GM23338 (cell line): ENCODE measurements at regions not wholly inside any gene's neighbourhood (a gene's known extent, or its start where the extent isn't known, plus 50 kb on each side); places are given as distances from the start of the nearest gene placed in this dataset.

Experiments used
- ATAC-seq: fragments of 200-7000 bp; cut with Tn5 transposase; 3 replicates; pipeline ENCODE4 v1.9.1; 2020
- DNase-seq: peaks from one replicate; pipeline ENCODE4 v3.0.0-alpha.2; 2015; ENCODE audit warnings: low spot score
- H2AFZ ChIP-seq: fragments of 200-600 bp; sonication (generic); 2 replicates; pipeline ENCODE4 v1.8.0; 2016; ENCODE audit warnings: antibody characterized with exemption, mild to moderate bottlenecking, moderate library complexity
- H3F3A ChIP-seq: fragments of 200-600 bp; sonication (generic); replicated peaks from 2 replicates; pipeline ENCODE4 v1.8.0; 2017; ENCODE audit warnings: antibody characterized with exemption, mixed run types, low read depth
- H3K27ac ChIP-seq: fragments of 200-600 bp; sonication (generic); 2 replicates; pipeline ENCODE4 v1.6.1; 2016; ENCODE audit warnings: low read depth
- H3K27me3 ChIP-seq: fragments of 200-600 bp; sonication (generic); 2 replicates; pipeline ENCODE4 v1.8.0; 2016; ENCODE audit warnings: mild to moderate bottlenecking, mixed run types, moderate library complexity; ENCODE audit not compliant: insufficient read depth
- H3K36me3 ChIP-seq: fragments of 200-600 bp; sonication (generic); 2 replicates; pipeline ENCODE4 v1.8.0; 2016; ENCODE audit warnings: mild to moderate bottlenecking; ENCODE audit not compliant: insufficient read depth
- H3K4me1 ChIP-seq: fragments of 200-600 bp; sonication (generic); 2 replicates; pipeline ENCODE4 v1.8.0; 2016; ENCODE audit warnings: mild to moderate bottlenecking, moderate library complexity; ENCODE audit not compliant: insufficient read depth
- H3K4me2 ChIP-seq: fragments of 200-600 bp; sonication (generic); 2 replicates; pipeline ENCODE4 v1.7.1; 2017; ENCODE audit warnings: mixed run types
- H3K4me3 ChIP-seq: fragments of 200-600 bp; sonication (generic); 2 replicates; pipeline ENCODE4 v1.6.1; 2016; ENCODE audit warnings: mixed run types
- H3K79me2 ChIP-seq: fragments of 200-600 bp; sonication (generic); replicated peaks from 2 replicates; pipeline ENCODE4 v1.8.0; 2017; ENCODE audit warnings: mild to moderate bottlenecking; ENCODE audit not compliant: insufficient read depth
- H3K9me2 ChIP-seq: fragments of 200-600 bp; sonication (generic); 2 replicates; pipeline ENCODE4 v1.8.0; 2017; ENCODE audit not compliant: insufficient read depth
- H4K20me1 ChIP-seq: fragments of 200-600 bp; sonication (generic); replicated peaks from 2 replicates; pipeline ENCODE4 v1.8.0; 2017; ENCODE audit warnings: mild to moderate bottlenecking; ENCODE audit not compliant: insufficient read depth
- H3K27ac Mint-ChIP-seq: 2 replicates; pipeline ENCODE4 v1.8.0; 2020; ENCODE audit warnings: inconsistent platforms, mild to moderate bottlenecking, moderate library complexity, mixed read lengths
- H3K27me3 Mint-ChIP-seq: 3 replicates; pipeline ENCODE4 v1.8.0; 2022; ENCODE audit warnings: low read depth, mild to moderate bottlenecking, moderate library complexity, mixed read lengths, inconsistent platforms; ENCODE audit not compliant: insufficient read depth, poor library complexity
- H3K36me3 Mint-ChIP-seq: 3 replicates; pipeline ENCODE4 v1.8.0; 2021; ENCODE audit warnings: low read depth, mild to moderate bottlenecking, inconsistent platforms, moderate library complexity, mixed read lengths
- H3K4me1 Mint-ChIP-seq: 3 replicates; pipeline ENCODE4 v1.8.0; 2020; ENCODE audit warnings: mild to moderate bottlenecking, inconsistent platforms, mixed read lengths
- H3K4me3 Mint-ChIP-seq: 3 replicates; pipeline ENCODE4 v1.8.0; 2021; ENCODE audit warnings: moderate library complexity, mild to moderate bottlenecking, inconsistent platforms, mixed read lengths
- H3K9me3 Mint-ChIP-seq: 3 replicates; pipeline ENCODE4 v1.8.0; 2020; ENCODE audit warnings: moderate library complexity, mild to moderate bottlenecking, inconsistent platforms, mixed read lengths
- CREB1 ChIP-seq: fragments of 250-450 bp; sonication (Bioruptor Pico); IDR thresholded peaks from 2 replicates; pipeline ENCODE4 v1.5.0; 2020; ENCODE audit warnings: low read depth, mild to moderate bottlenecking, moderate library complexity
- EZH2phosphoT487 ChIP-seq: fragments of 200-600 bp; sonication (generic); IDR thresholded peaks from one replicate; pipeline ENCODE4 v1.8.1; 2018; ENCODE audit warnings: antibody characterized with exemption; ENCODE audit not compliant: unreplicated experiment
- JUNB ChIP-seq: IDR thresholded peaks from one replicate; pipeline ENCODE4 v1.6.1; 2016; ENCODE audit warnings: antibody characterized with exemption; ENCODE audit not compliant: unreplicated experiment
- NANOG ChIP-seq: IDR thresholded peaks from 2 replicates; pipeline ENCODE4 v1.6.1; 2016; ENCODE audit warnings: antibody characterized with exemption, borderline replicate concordance
- REST ChIP-seq: IDR thresholded peaks from one replicate; pipeline ENCODE4 v1.6.1; 2018; ENCODE audit warnings: antibody characterized with exemption; ENCODE audit not compliant: unreplicated experiment
- STAT1 ChIP-seq: IDR thresholded peaks from one replicate; pipeline ENCODE4 v1.6.1; 2016; ENCODE audit warnings: antibody characterized with exemption; ENCODE audit not compliant: unreplicated experiment
- ZNF331 ChIP-seq: fragments of 250-450 bp; sonication (Bioruptor Pico); IDR thresholded peaks from 2 replicates; pipeline ENCODE4 v1.5.0; 2020; ENCODE audit warnings: low read depth, mild to moderate bottlenecking, moderate library complexity
- TF ChIP-seq, protein P1 (sequence below), 2 experiments: fragments of 200-600 bp in 1 of 2; sonication (generic) in 1 of 2; conservative IDR thresholded peaks; 2 replicates each; pipeline versions ENCODE4 v1.5.1 to v1.6.1; 2016 to 2017; ENCODE audit warnings: antibody characterized with exemption in 2 of 2, low read depth in 2 of 2, mild to moderate bottlenecking in 2 of 2, moderate library complexity in 1 of 2
- TF ChIP-seq, protein P2 (sequence below): IDR thresholded peaks from 2 replicates; pipeline ENCODE4 v1.6.1; 2016; ENCODE audit warnings: antibody characterized with exemption

DNA sequence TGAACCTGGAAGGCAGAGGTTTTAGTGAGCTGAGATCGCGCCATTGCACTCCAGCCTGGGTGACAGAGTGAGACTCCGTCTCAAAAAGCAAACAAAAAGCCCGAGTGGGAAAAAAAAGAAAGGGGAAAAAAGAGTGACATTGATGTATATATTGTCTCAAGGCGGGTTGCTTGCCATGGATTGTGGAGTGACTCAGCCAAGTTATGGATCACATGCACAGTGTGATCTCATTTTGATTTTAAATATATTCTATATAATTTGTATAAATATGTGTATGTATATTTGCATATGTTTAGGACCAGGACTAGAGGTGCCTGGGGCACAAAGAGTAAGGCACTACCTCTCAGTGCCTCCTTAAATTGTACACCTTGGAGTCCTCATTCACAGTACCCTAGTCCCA, 116.2 kb upstream of the RASSF8 start:
- H3K4me3 Mint-ChIP-seq, result no peak overlapping the region
- no peaks in the 10 kb centered on the region for H3K9me2 ChIP-seq
- no peak overlapping the region for H3K27ac ChIP-seq
- no peaks in the 10 kb centered on the region for H3K36me3 Mint-ChIP-seq
- no peaks in the 10 kb centered on the region for H4K20me1 ChIP-seq
- H3K4me2 ChIP-seq, result no peak overlapping the region
- no peak overlapping the region for H3K4me3 ChIP-seq
- H3K27me3 Mint-ChIP-seq, result no peaks in the 10 kb centered on the region
- DNase-seq (no peak), ATAC-seq (no peak)
- no peak overlapping the region for H3K27ac Mint-ChIP-seq
- no peak overlapping the region for H2AFZ ChIP-seq
- no peaks in the 10 kb centered on the region for H3K79me2 ChIP-seq
- H3K4me1 Mint-ChIP-seq, result peaks cover 12% of the 10 kb centered on the region; the same call in 2 of the 3 replicates
- H3K4me1 ChIP-seq, result peaks cover 10% of the 10 kb centered on the region
- no peaks in the 10 kb centered on the region for H3K9me3 Mint-ChIP-seq
- TF ChIP-seq REST (no peak), EZH2phosphoT487 (no peak), CREB1 (CRISPR knock-in tag) (no peak), STAT1 (no peak), ZNF331 (CRISPR knock-in tag) (no peak), JUNB (no peak), NANOG (no peak)
- TF ChIP-seq, protein P1, sequence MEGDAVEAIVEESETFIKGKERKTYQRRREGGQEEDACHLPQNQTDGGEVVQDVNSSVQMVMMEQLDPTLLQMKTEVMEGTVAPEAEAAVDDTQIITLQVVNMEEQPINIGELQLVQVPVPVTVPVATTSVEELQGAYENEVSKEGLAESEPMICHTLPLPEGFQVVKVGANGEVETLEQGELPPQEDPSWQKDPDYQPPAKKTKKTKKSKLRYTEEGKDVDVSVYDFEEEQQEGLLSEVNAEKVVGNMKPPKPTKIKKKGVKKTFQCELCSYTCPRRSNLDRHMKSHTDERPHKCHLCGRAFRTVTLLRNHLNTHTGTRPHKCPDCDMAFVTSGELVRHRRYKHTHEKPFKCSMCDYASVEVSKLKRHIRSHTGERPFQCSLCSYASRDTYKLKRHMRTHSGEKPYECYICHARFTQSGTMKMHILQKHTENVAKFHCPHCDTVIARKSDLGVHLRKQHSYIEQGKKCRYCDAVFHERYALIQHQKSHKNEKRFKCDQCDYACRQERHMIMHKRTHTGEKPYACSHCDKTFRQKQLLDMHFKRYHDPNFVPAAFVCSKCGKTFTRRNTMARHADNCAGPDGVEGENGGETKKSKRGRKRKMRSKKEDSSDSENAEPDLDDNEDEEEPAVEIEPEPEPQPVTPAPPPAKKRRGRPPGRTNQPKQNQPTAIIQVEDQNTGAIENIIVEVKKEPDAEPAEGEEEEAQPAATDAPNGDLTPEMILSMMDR (conservative IDR thresholded peaks at IDR 0.05; ENCODE audit: low read depth in 2 of 2), result no peak
- TF ChIP-seq, protein P2, sequence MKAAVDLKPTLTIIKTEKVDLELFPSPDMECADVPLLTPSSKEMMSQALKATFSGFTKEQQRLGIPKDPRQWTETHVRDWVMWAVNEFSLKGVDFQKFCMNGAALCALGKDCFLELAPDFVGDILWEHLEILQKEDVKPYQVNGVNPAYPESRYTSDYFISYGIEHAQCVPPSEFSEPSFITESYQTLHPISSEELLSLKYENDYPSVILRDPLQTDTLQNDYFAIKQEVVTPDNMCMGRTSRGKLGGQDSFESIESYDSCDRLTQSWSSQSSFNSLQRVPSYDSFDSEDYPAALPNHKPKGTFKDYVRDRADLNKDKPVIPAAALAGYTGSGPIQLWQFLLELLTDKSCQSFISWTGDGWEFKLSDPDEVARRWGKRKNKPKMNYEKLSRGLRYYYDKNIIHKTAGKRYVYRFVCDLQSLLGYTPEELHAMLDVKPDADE, result no peak
- H3K36me3 ChIP-seq, result no peaks in the 10 kb centered on the region
- no peaks in the 10 kb centered on the region for H3K27me3 ChIP-seq
- H3F3A ChIP-seq, result no peaks in the 10 kb centered on the region

GRCh38 chr12:25843976-25844375, 114.5 kb upstream of the RASSF8 start:
- Histone ChIP-seq H4K20me1 (no peaks in the 10 kb centered on the region), H3K4me3 (no peak overlapping the region), H3F3A (no peaks in the 10 kb centered on the region), H3K4me1 (peaks cover 10% of the 10 kb centered on the region), H3K27me3 (no peaks in the 10 kb centered on the region), H3K79me2 (no peaks in the 10 kb centered on the region), H3K36me3 (no peaks in the 10 kb centered on the region), H3K4me2 (no peak overlapping the region), H3K27ac (no peak overlapping the region), H2AFZ (no peak overlapping the region), H3K9me2 (no peaks in the 10 kb centered on the region)
- Mint-ChIP-seq H3K4me1 (peaks cover 14% of the 10 kb centered on the region; the same call in 2 of the 3 replicates), H3K36me3 (no peaks in the 10 kb centered on the region), H3K4me3 (no peak overlapping the region), H3K27ac (no peak overlapping the region), H3K27me3 (no peaks in the 10 kb centered on the region), H3K9me3 (no peaks in the 10 kb centered on the region)
- ATAC-seq (no peak), DNase-seq (no peak)
- no peak for TF ChIP-seq NANOG
- TF ChIP-seq, protein P2, result no peak
- TF ChIP-seq, protein P1 (conservative IDR thresholded peaks at IDR 0.05; ENCODE audit: low read depth in 2 of 2), result no peak
